Astrocyte (in vitro differentiated cells and primary cell): ENCODE measurements at regions not wholly inside any gene's neighbourhood (a gene's known extent, or its start where the extent isn't known, plus 50 kb on each side); places are given as distances from the start of the nearest gene placed in this dataset.

Source experiments
- DNase-seq: peaks from one replicate; pipeline ENCODE4 v3.0.0-alpha.2; 2010; ENCODE audit warnings: low read depth
- FAIRE-seq: peaks from 2 replicates; lab custom pipeline; 2011; peaks lifted over from hg19 to GRCh38; lab: Jason Lieb, UNC
- H2AFZ ChIP-seq: 2 replicates; pipeline ENCODE4 v1.6.0; 2012; ENCODE audit warnings: low read depth, low read length, inconsistent platforms
- H3K27ac ChIP-seq: 2 replicates; pipeline ENCODE4 v1.5.1; 2011; ENCODE audit warnings: low read depth, low read length, inconsistent platforms
- H3K27me3 ChIP-seq: 2 replicates; pipeline ENCODE4 v1.6.0; 2011; ENCODE audit warnings: low read length, inconsistent platforms; ENCODE audit not compliant: insufficient read depth
- H3K36me3 ChIP-seq: 2 replicates; pipeline ENCODE4 v1.5.1; 2011; ENCODE audit warnings: low read length, inconsistent platforms; ENCODE audit not compliant: insufficient read depth
- H3K4me1 ChIP-seq: 2 replicates; pipeline ENCODE4 v1.5.1; 2011; ENCODE audit warnings: low read length, inconsistent platforms; ENCODE audit not compliant: insufficient read depth
- H3K4me2 ChIP-seq: 2 replicates; pipeline ENCODE4 v1.6.0; 2012; ENCODE audit warnings: low read length, inconsistent platforms
- H3K4me3 ChIP-seq: 2 replicates; pipeline ENCODE4 v1.5.1; 2011; ENCODE audit warnings: low read depth, mild to moderate bottlenecking, low read length, inconsistent platforms; ENCODE audit not compliant: insufficient read depth
- H3K79me2 ChIP-seq: 2 replicates; pipeline ENCODE4 v1.6.0; 2012; ENCODE audit warnings: mild to moderate bottlenecking, low read length, inconsistent platforms; ENCODE audit not compliant: insufficient read depth
- H3K9ac ChIP-seq: 2 replicates; pipeline ENCODE4 v1.6.0; 2012; ENCODE audit warnings: mild to moderate bottlenecking, low read length, inconsistent platforms
- H3K9me3 ChIP-seq: 2 replicates; pipeline ENCODE4 v1.5.1; 2012; ENCODE audit warnings: low read depth, mild to moderate bottlenecking, low read length, inconsistent platforms; ENCODE audit not compliant: insufficient read depth
- H4K20me1 ChIP-seq: 2 replicates; pipeline ENCODE4 v1.6.0; 2012; ENCODE audit warnings: low read length, inconsistent platforms; ENCODE audit not compliant: insufficient read depth
- H3K27ac Mint-ChIP-seq: one replicate; pipeline ENCODE4 v1.8.0; 2021; ENCODE audit warnings: mild to moderate bottlenecking, mixed read lengths; ENCODE audit not compliant: unreplicated experiment
- H3K27me3 Mint-ChIP-seq: one replicate; pipeline ENCODE4 v1.8.0; 2021; ENCODE audit warnings: low read depth, mixed read lengths; ENCODE audit not compliant: unreplicated experiment
- H3K36me3 Mint-ChIP-seq: one replicate; pipeline ENCODE4 v1.8.0; 2021; ENCODE audit warnings: low read depth, mixed read lengths; ENCODE audit not compliant: unreplicated experiment
- H3K4me1 Mint-ChIP-seq: one replicate; pipeline ENCODE4 v1.8.0; 2021; ENCODE audit warnings: low read depth, mixed read lengths; ENCODE audit not compliant: unreplicated experiment
- H3K4me3 Mint-ChIP-seq: one replicate; pipeline ENCODE4 v1.8.0; 2021; ENCODE audit warnings: mild to moderate bottlenecking, moderate library complexity, mixed read lengths; ENCODE audit not compliant: unreplicated experiment
- H3K9me3 Mint-ChIP-seq: one replicate; pipeline ENCODE4 v1.8.0; 2021; ENCODE audit warnings: mild to moderate bottlenecking, mixed read lengths; ENCODE audit not compliant: unreplicated experiment
- CTCF ChIP-seq: IDR thresholded peaks from 2 replicates; pipeline ENCODE4 v1.5.1; 2011; ENCODE audit warnings: low read depth, mild to moderate bottlenecking, inconsistent platforms, low read length, moderate library complexity; ENCODE audit not compliant: insufficient read depth
- EZH2 ChIP-seq: IDR thresholded peaks from 2 replicates; pipeline ENCODE4 v1.6.1; 2012; ENCODE audit warnings: mild to moderate bottlenecking, low read length, inconsistent platforms; ENCODE audit not compliant: insufficient read depth

- Histone ChIP-seq H3K9me3 (no peaks in the 10 kb centered on the region), H4K20me1 (no peaks in the 10 kb centered on the region), H3K9ac (no peak overlapping the region), H3K4me3 (no peak overlapping the region), H3K79me2 (no peaks in the 10 kb centered on the region), H3K4me2 (no peak overlapping the region), H3K4me1 (no peaks in the 10 kb centered on the region), H3K27me3 (no peaks in the 10 kb centered on the region), H3K36me3 (no peaks in the 10 kb centered on the region), H3K27ac (no peak overlapping the region), H2AFZ (no peak overlapping the region)
- Mint-ChIP-seq H3K9me3 (peaks cover 3% of the 10 kb centered on the region), H3K4me1 (no peaks in the 10 kb centered on the region), H3K36me3 (no peaks in the 10 kb centered on the region), H3K4me3 (no peak overlapping the region), H3K27me3 (peaks cover 21% of the 10 kb centered on the region), H3K27ac (no peak overlapping the region)
- FAIRE-seq, result no peak
- TF ChIP-seq EZH2 (no peak), CTCF (no peak)
- DNase-seq, result no peak
Observed at GRCh38 chr11:130544266-130544665, 95.8 kb downstream of the ADAMTS15 start.

- no peak overlapping the region for H3K4me2 ChIP-seq
- no peak overlapping the region for H3K27ac ChIP-seq
- peaks cover 20% of the 10 kb centered on the region for H3K27me3 Mint-ChIP-seq
- H2AFZ ChIP-seq, result no peak overlapping the region
- H3K9me3 Mint-ChIP-seq, result peaks cover 3% of the 10 kb centered on the region
- H3K79me2 ChIP-seq, result no peaks in the 10 kb centered on the region
- no peak overlapping the region for H3K4me3 ChIP-seq
- no peaks in the 10 kb centered on the region for H3K9me3 ChIP-seq
- no peaks in the 10 kb centered on the region for H3K4me1 ChIP-seq
- H3K27ac Mint-ChIP-seq, result no peak overlapping the region
- no peaks in the 10 kb centered on the region for H4K20me1 ChIP-seq
- TF ChIP-seq EZH2 (no peak), CTCF (no peak)
- no peaks in the 10 kb centered on the region for H3K4me1 Mint-ChIP-seq
- no peak overlapping the region for H3K9ac ChIP-seq
- H3K27me3 ChIP-seq, result no peaks in the 10 kb centered on the region
- no peaks in the 10 kb centered on the region for H3K36me3 Mint-ChIP-seq
- FAIRE-seq, result no peak
- DNase-seq, result no peak
- H3K4me3 Mint-ChIP-seq, result no peak overlapping the region
- no peaks in the 10 kb centered on the region for H3K36me3 ChIP-seq
Observed at GRCh38 chr11:130545449-130546072, 97.1 kb downstream of the ADAMTS15 start.

- H4K20me1 ChIP-seq, result no peaks in the 10 kb centered on the region
- no peak overlapping the region for H3K4me3 ChIP-seq
- FAIRE-seq, result no peak
- H3K9me3 ChIP-seq, result no peaks in the 10 kb centered on the region
- H3K27ac ChIP-seq, result no peak overlapping the region
- no peaks in the 10 kb centered on the region for H3K79me2 ChIP-seq
- no peak overlapping the region for H3K27ac Mint-ChIP-seq
- no peaks in the 10 kb centered on the region for H3K27me3 ChIP-seq
- peaks cover 20% of the 10 kb centered on the region for H3K27me3 Mint-ChIP-seq
- no peak overlapping the region for H3K4me2 ChIP-seq
- H3K36me3 ChIP-seq, result no peaks in the 10 kb centered on the region
- H2AFZ ChIP-seq, result no peak overlapping the region
- no peak overlapping the region for H3K4me3 Mint-ChIP-seq
- H3K9ac ChIP-seq, result no peak overlapping the region
- TF ChIP-seq CTCF (no peak), EZH2 (no peak)
- H3K4me1 ChIP-seq, result no peaks in the 10 kb centered on the region
- peaks cover 3% of the 10 kb centered on the region for H3K9me3 Mint-ChIP-seq
- H3K36me3 Mint-ChIP-seq, result no peaks in the 10 kb centered on the region
- no peak for DNase-seq
- peaks cover 8% of the 10 kb centered on the region for H3K4me1 Mint-ChIP-seq
Observed at GRCh38 chr11:130546438-130546837, 98.0 kb downstream of the ADAMTS15 start.
